COR-L47 (cell line): ENCODE measurements at regions not wholly inside any gene's neighbourhood (a gene's known extent, or its start where the extent isn't known, plus 50 kb on each side); places are given as distances from the start of the nearest gene placed in this dataset.
"Not testable (repeated sequence)": the region's sequence is repeated elsewhere in the genome, so short reads cannot be mapped to it uniquely, and the experiment has no call there.

Source experiments
- DNase-seq: peaks from one replicate; lab custom pipeline; 2025; lab: John Stamatoyannopoulos, UW

DNA sequence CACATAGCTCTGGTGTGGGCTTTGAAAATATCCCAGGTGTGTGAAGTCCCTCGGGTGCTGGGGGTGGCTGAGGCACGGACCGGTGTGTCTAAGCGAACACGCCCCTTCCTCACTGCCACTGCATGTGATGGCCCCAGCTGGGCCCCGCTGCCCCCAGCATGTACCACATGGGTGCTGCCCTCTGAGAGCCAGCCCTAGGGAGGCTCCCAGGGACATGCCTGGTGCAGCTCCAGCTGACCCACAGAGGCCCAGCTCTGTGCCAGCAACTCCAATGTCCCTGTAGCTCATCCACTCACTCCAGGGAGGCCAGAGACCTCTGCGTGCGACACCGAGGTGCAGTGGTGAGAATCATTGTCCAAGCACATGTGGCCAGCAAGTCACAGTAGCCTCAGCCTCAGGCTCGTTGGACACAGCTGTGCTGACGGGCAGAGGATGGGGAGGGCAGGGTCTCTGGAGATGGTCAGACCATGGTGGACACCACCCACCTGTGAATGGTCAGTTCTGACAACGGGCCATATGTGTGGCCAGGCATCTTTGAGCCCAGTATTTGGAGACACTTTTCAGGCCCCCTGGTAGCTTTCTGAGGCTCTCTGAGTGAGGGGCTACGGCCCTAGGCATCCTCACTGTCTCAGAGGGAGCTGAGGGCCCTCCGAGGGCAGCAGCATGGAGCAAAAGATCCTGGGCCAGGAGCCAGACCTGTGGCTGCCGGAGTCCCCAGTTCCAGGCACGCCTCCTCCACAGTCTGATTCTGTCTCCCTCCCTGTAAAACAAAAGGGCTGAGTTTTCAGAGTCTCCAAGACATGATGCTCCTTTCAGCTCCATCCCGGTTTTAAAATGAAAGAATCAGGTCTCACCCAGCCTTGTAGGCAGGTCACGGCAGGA is 220.7 kb downstream of the NDUFA10 start:
- no peak for DNase-seq

DNA sequence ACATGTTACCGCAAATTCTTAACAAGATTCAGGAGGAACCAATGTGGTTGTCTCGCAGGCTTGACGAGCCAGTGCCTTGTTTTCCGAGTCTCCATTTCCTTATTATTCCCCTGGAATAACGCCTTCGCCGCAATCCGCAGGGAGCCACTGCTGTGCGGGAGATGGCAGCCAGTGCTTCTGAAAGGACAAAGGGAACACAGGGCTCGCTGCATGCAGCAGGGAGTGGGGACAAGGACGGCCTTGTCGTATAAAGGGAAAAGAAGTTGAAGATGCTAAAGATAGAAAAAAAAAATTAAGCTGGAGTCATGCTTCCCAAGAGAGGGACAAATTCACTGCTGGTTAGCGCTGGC is 221.4 kb downstream of the NDUFA10 start:
- DNase-seq = no peak

DNA sequence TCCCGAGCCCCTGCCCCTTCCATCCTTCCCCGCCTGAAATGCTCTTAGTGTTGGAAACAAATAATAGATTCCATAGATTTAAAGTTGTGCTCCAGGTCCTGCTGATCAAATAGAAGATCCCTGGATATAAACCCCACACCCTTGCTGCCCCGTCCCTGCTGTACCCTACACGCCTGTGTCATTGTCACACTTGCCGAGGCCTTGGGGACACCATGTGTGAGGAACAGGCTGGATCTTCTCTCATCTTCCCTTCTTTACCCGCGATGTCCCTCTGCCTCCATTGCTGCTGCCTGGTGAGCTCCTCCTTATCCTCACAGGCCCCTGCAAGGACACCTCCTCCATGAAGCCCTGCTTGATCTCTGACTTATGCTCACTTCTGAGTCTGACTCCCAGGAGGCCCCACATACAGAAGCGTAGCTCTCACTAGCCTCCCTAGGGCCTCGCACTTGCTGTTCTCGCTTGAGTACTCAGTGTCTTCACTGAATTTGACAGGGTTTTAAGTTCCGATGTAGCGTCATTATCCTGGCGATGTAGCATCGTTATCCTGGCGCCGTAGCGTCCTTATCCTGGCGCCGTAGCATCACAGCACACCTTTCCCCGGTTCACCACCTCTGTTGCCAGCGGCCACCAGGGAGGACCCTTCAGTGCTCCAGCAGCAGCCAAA is 221.9 kb downstream of the NDUFA10 start:
- no peak for DNase-seq

DNA sequence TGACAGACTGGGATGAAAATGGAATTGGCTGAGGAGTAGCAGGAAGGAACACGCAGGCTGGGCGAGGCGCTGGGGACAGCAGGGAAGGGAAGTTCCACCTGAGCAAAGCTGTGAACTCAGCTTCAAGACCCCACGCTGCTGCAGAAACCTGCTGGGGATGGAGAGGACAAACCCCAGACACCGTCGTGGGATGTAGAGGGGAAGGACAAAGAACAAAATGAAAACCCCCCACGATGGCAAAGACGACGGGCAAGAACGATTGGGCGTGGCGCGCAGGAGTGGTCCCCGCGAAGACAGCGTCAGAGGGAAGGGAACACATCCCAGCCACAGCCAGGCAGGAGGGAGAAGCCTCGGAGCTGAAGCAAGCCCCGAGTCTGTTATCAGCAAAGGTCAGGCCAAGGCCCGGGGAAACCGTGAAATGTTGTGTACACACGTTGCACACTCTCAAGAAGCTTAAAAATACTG is 222.9 kb downstream of the NDUFA10 start:
- no peak for DNase-seq

DNA sequence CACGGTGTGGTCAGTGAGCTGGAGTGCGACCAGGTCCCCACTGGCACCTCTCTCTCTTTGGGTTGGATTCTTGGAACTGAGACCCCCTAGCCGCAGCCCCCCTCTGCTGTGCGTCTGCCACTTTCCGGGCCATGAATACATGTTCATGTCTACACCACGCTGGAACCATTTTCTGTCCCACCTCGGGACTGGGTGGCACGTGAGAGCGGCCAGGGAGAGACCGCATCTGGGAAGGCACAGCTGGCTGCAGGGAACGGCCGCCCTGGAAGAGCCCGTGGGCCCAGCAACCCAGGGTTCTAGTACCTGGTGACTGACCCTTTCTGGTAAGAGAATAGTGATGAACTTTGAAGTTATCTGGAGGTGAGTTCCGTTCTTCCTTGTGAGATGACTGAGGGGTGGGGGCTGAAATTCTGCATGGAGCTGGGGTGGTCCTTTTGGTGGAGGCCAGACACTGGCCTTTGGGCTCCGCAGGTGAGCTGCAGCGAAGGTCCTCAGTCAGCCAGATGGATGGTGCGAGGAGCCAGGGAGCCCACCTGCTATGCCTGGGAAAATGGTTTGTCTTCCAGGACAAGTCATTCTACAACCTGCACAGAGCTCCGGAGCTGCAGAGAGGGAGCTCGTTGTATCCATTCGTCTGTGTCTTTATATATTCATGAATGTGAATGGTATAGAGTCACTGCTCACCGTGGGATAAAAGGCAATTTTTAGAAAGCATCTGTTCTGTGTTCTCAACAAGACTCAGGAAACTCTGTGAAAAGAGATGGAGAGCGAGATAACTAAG is 223.5 kb downstream of the NDUFA10 start:
- no peak for DNase-seq

DNA sequence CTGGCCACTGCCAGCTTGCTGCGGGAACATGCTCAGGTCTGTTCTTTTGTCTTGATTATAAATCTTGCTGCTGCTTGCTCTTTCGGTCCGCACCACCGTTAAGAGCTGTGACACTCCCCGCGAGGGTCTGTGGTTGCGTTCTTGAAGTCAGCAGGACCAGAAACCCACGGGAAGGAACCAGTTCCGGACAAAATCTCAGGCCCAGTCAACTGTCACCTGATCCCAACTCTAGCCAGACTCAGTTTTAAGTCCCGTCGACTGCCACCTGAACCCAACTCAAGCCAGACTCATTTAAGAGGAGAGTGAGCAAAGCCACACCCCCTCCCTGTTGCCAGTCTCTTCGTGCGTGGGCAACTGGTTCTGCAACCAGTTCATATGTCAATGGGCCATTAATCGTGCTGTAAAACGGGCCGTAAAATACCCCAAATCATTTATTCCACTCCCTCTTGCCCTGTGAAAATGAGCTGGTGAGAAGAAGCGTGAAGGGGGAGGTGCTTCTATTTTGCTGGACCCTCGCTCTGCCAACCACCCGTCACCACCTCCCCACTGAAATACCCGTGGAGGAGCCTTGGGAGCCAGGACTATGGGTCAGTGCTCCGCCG is 224.3 kb downstream of the NDUFA10 start:
- no peak for DNase-seq

DNA sequence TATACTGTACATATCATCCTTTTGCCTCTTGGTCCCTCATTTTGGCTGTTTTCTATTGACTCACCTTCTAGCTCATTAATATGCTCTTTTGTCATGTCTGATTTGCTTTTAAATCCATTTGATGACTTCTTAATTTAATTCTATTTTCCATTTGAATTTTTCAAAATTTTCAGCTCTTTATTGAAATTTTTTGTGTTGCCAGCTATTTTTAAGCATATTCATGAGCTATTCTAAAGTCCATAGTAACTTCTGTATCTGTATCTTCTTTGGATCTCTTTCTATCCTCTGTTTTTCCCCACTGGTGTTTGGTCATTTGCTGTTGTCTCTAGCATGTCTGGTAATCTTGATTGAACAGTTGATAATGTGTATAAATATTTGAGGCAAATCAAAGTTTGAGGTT is 227.8 kb downstream of the NDUFA10 start:
- no peak for DNase-seq

DNA sequence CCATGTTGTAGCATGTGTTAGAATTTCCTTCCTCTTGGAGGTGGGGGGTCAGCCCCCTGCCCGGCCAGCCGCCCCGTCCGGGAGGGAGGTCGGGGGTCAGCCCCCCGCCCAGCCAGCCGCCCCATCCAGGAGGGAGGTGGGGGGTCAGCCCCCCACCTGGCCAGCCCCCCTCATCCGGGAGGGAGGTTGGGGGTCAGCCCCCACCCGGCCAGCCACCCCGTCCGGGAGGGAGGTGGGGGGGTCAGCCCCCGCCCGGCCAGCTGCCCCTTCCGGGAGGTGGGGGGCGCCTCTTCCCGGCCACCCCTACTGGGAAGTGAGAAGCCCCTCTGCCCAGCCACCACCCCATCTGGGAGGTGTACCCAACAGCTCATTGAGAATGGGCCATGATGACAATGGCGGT is 229.4 kb downstream of the NDUFA10 start:
- not testable (repeated sequence) for DNase-seq

DNA sequence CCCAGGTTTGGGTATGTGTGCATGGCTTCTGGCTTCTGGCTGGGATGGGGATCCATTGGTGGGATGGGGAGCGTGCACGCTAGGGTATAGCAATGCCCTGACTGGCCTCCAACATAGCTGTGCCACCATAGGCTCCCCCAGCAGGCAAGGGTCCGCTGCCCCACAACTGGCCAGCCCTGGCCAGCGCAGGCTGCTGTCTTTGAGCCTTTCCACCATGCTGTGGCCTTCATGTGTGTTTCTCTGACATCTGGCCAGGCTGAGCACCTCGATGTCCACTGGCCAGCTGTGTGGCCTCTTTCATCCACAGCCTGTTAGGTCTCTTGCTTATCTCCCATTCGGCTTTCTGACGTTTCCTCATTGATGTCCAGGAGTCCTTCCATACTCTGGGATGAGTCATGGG is 231.3 kb downstream of the NDUFA10 start:
- no peak for DNase-seq

DNA sequence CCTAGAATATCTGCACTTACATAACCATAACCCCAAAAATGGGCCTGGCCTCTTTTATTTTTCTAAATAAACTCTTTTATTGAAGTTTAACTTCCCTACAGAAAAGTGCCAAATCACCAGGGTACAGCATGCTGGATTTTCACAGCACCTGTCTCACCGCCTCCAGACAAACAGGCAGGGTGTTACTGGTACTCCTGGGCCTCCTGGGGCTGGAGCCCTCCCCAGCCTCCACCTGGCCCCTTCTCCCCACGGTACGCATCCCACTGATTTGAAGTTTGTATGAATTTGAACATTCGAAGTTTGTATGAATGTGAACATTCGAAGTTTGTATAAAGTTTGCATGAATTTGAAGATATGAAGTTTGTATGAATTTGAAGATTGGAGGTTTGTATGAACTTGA is 232.1 kb downstream of the NDUFA10 start:
- DNase-seq = no peak

DNA sequence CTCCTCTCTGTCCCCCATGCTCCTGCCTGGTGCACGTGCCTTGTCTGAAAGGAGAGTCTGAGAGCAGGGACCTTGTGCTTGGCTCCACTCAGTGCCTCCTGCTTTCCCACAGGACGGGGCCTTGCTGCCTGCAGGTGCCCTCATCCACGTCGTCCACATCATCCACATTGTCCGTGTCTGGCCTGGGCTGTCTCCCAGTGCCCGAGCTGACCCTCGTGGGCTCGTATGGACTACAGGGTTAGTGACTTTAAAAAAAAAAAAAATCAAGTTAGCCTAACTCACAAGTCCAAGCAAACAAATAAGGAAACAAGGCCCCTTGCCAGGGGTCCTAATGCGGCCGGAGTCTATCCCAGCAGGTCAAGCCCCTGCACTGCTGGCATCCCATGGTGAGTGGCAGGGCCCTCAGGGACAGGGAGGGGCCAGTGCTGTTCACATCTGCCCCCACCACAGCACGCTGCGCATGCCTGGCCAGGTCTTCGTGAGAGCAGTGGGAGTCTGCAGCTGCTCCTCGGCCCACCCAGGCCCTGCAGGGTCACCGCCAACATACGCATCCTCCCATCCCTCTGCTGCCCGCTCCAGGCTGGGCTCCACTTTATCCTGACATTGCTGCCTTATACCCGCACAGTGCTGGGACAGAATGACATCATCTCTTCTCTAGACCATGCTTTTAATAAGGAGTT is 232.6 kb downstream of the NDUFA10 start:
- DNase-seq = no peak

DNA sequence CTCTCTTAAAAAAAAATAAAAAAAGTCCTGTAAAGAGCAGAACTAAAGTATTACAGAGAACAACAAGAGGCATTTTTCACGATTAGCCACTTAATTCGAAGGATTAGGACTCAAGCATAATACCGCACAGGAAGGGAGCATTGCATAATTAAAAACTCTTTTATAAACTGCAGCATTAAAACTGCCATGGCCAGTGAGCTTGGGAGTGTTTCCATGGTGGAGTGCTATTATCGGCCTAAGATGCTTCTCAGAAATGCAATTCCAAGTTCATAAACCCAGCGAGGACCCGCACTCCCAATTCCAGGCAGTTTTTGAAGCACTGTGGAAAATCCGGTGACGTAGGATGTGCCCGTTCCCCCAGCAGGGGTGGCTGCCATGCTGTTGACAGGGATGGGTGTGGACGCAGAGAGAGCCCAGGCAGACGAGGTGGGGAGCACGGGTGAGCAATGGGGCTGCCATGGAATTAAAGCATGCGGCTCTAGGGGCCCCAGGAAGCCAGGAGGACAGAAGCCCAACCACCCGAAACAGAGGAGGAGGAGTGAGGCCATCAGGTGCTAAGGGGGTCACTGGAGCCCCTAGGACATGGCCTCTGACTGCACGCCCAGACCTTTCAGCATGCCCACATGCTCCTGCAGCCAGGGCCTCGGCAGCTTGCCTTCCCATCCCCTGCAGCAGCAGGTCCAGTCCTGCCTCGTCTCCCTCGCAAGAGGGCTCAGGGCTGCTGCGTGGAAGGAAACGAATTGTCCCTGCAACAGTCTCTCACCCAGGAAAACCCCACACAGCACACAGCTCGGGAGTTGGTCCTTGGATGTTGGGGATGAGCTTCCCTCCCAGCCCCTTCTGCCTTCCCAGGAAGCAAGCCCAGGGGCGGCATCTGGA is 233.4 kb downstream of the NDUFA10 start:
- no peak for DNase-seq

DNA sequence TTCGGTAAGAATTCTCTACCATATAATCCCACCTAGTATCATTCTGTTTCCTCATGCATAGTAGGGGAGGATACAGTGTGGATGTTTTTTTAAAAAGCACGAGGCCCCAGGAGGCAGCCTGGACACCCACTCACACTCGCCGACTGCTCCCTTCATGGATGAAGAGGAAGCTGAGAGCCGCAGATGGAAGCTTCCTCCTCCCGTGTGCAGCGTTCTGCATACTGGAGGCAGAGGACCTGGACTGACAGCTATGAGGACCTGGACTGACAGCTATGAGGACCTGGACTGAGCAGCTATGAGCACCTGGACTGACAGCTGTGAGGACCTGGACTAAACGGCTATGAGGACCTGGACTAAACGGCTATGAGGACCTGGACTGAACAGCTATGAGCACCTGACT is 234.4 kb downstream of the NDUFA10 start:
- DNase-seq = no peak

DNA sequence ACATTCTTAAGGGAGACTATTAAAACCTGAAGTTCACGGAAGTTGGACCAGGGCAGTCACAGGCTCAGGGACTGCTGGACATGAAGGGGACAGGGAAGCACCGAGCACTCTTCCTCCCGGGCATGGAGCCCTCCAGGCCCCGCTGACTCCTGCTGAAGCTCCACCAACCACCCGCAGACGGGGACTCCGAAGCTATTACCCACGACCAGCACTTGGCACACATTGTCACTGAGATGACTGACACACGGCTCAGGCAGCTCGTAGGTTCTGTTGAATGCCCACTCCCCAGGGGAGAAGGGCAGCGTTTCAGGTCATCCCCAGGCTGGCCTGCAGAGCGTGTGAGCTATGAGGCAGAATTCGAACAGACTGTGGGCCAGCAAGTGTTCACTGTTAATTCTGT is 234.8 kb downstream of the NDUFA10 start:
- DNase-seq = no peak

DNA sequence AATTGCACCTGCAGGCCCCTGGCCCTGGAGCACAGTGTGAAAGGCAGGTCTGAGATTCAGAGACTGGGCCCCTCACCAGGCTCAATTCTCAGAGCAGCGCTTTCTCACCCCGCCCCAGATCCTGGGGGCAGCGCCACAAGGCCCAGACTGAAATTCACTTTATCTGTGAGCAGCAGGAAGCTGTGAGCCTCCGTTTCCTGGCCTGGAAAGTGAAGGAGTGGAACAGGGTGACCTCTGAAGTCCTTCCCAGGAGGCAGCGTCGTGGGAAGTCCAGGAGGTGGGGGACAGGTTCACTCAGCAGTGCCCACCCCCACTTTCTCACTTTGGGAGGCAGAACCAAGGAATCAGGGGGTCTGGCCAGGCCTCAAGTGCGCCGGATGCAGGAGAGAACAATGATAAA is 235.4 kb downstream of the NDUFA10 start:
- DNase-seq = no peak

DNA sequence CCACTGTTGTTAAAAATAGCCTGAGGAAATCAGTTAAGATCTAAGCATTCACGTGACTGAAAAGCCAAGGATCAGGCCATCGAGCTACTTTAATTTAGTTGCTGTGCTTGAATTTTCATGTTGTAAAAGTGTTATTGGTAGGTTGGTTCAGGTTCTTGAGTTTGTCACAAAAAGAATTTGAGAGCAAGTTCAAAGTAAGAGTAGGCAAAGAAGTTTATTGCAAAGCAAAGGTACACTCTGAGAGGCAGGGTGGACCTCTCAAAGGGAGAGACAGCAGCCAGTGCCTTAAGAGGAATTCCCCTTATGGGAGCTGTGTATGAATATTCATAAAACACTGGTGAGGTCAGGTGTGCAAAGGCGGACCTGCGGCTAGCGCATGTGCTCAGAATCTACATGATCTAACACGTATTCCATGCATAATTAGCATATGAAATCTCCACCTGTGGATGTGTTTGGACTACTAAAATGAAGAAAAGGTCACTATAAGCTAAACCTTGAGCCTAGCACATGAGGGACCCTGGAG is 236.5 kb downstream of the NDUFA10 start:
- no peak for DNase-seq

DNA sequence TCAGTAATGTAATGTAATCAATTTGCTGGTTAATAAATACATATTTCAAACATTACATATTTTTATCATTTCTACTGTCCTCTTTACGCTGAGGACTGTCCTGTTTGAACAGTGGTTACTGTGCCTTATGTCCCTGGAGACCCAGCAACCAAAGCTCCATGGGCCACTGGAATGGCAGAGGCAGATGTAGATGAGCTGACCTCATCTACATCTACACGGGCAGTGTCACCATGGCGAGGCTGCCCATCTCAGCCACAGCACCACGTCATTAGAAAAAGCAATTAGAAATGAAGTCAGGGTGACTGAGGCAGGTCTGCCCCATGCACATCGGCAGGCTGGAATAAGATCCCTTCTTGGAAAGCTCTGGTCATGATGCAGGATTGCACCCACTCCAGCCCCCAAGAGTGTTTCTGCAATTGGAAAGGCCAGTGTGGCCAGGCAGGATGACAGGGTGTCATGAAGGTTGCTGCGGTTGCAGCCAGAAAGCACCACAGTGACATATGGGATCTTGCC is 237.5 kb downstream of the NDUFA10 start:
- DNase-seq = no peak

DNA sequence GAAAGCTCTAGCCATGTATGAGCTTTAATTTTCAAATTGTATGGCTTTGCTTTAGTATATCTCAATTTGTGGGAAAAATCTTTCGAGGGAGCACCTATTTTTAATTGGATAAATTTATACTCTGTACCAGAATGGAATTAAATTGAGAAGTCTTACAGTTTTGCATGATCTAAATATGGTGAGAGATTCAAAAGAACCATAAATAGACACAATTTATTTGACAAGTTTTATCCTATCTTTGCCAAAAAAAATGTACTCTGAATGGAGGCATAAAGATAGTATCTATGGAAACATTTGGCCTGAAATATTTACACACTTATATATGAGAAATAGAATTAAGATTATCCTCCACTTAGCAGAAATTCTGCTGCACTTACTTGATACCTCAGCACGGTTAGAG is 238.4 kb downstream of the NDUFA10 start:
- DNase-seq = no peak

DNA sequence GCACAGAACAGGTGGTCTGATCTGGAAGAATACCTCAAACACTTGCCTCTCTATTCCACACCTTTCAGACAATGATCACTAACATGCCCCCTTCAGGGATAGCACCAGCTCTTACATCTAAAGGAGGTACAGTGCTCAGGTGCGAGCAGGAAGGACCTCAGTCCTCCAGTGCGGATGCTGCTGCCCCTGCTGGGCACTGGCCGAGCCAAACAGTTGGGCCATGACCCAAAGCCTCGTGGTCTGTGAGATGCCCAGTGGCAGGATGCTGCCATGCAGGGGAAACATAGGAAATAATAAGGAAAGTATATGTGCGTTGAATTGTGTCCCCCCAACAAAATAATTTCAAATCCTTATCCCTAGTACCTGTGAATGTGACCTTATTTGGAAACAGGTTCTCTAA is 243.7 kb downstream of the NDUFA10 start:
- DNase-seq = no peak

DNA sequence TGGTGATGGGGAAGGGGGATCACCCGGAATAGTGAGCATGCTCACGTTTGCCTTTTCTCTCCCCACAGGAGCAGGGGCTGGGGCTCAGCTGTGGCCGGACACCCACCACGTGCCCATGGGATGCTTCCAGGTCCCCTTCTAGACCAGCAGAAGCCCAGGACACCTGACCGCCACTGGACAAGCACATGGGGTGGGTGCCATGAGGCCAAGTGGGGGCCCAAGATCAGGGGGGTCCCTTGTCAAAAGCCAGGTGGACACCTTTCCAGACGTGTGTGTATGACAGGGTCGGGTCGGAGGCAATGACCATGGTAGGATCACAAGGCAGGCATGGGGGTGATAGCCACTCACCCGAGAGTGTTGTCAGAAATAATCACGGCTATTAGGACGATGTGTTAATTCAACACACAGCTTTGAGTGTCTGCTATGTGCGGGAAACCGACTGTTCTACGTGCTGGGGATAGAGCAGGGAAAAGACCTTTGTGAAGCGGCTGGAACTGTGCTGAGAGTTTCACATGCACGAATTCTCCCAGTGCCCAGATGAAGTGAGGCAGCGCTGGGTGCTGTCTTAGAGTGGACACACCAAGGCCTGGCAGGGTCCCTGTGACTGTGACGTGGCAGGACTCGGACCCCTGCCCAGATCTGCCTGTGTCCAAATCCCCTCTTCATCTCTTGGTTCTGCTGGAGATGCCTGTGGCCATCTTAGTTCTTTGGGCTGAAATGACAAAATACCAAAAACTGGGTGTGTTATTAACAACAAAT is 244.7 kb downstream of the NDUFA10 start:
- DNase-seq = no peak
